Gastroesophageal sphincter (tissue), 4 donors: ENCODE measurements at regions not wholly inside any gene's neighbourhood (a gene's known extent, or its start where the extent isn't known, plus 50 kb on each side); places are given as distances from the start of the nearest gene placed in this dataset.

ENCODE experiments used
- ATAC-seq: fragments of 150-250 bp; one replicate; pipeline ENCODE4 v1.9.1; 2016; ENCODE audit warnings: mild to moderate bottlenecking, moderate library complexity
- H3K27ac ChIP-seq, 4 donors: fragments of 200-600 bp; sonication (generic) in 3 of 4; 1 replicate in 3 of 4; 2 replicates in 1 of 4; pipeline ENCODE4 v1.5.1; 2016 to 2019
- H3K27me3 ChIP-seq: fragments of 200-600 bp; sonication (generic); one replicate; pipeline ENCODE4 v1.5.1; 2019
- H3K36me3 ChIP-seq, 2 donors: fragments of 200-600 bp; sonication (generic); one replicate each; pipeline ENCODE4 v1.5.1; 2019; ENCODE audit warnings: control low read depth in 1 of 2
- H3K4me1 ChIP-seq, 3 donors: fragments of 200-600 bp; sonication (generic); 1 replicate in 2 of 3; 2 replicates in 1 of 3; pipeline ENCODE4 v1.5.1; 2016 to 2019; ENCODE audit warnings: control low read depth in 2 of 3
- H3K4me3 ChIP-seq, 2 donors: fragments of 200-600 bp; sonication (generic); one replicate each; pipeline ENCODE4 v1.5.1; 2019; ENCODE audit warnings: mild to moderate bottlenecking in 1 of 2, moderate library complexity in 1 of 2
- H3K9me3 ChIP-seq, 3 donors: fragments of 200-600 bp; sonication (generic); one replicate each; pipeline ENCODE4 v1.5.1; 2017 to 2019; ENCODE audit warnings: control low read depth in 2 of 3
- EP300 ChIP-seq: sonication (generic); formaldehyde crosslinking; IDR thresholded peaks from one replicate; pipeline ENCODE4 v1.6.1; 2017; ENCODE audit warnings: antibody characterized with exemption, mild to moderate bottlenecking
- POLR2A ChIP-seq, 2 donors: fragments of 450-650 bp; IDR thresholded peaks; one replicate each; pipeline ENCODE4 v1.6.1; 2017; ENCODE audit warnings: antibody characterized with exemption in 2 of 2, mild to moderate bottlenecking in 2 of 2, moderate library complexity in 1 of 2
- POLR2AphosphoS5 ChIP-seq: sonication (generic); formaldehyde crosslinking; IDR thresholded peaks from one replicate; pipeline ENCODE4 v1.6.1; 2017; ENCODE audit warnings: antibody characterized with exemption
- WGBS, 2 donors: methylation state at CpG; one replicate each; pipeline ENCODE4 v1.1.5; 2018; ENCODE audit warnings: low coverage in 1 of 2; 5-methylcytosine and 5-hydroxymethylcytosine counted together
- TF ChIP-seq, protein P1 (sequence below), 4 experiments: fragments of 200-600 bp in 2 of 4; fragments of 450-650 bp in 2 of 4; sonication (generic) in 1 of 4; IDR thresholded peaks; one replicate each; pipeline ENCODE4 v1.5.1; 2017 to 2019; ENCODE audit warnings: antibody characterized with exemption in 4 of 4, mild to moderate bottlenecking in 2 of 4, moderate library complexity in 2 of 4

DNA sequence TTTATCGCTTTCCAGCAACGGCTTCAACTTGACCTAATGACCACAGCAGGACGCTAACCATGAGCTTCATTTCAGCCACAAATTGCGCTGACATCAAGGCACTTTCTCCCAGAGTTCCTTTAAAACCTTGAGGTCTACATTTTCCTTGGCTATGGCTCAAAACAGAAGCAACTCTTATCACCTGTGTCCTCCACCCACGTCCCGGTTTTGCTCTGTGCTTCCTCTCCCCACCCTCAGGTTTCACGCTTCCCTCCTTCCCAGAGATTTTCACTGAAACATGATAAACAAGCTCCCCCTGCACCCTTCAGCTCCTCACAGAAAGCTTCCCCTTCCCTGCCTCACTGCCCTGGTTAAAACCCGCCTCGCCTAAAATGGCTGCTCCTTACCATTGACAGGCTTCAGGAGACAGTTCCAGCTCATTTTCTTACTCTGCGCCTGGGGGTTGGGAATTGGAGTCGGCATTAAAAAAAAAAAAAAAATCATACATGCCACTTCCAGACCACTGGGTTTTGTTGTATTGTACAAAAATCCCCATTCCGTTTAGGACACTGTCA, 229.5 kb downstream of the UBE3D start:
- Histone ChIP-seq H3K4me3 (no peak overlapping the region), H3K27me3 (no peaks in the 10 kb centered on the region), H3K4me1 (no peaks in the 10 kb centered on the region), H3K36me3 (no peaks in the 10 kb centered on the region), H3K9me3 (no peaks in the 10 kb centered on the region), H3K27ac (no peak overlapping the region)
- TF ChIP-seq POLR2AphosphoS5 (no peak), EP300 (no peak), POLR2A (IDR thresholded peaks at IDR 0.05) (no peak)
- TF ChIP-seq, protein P1, sequence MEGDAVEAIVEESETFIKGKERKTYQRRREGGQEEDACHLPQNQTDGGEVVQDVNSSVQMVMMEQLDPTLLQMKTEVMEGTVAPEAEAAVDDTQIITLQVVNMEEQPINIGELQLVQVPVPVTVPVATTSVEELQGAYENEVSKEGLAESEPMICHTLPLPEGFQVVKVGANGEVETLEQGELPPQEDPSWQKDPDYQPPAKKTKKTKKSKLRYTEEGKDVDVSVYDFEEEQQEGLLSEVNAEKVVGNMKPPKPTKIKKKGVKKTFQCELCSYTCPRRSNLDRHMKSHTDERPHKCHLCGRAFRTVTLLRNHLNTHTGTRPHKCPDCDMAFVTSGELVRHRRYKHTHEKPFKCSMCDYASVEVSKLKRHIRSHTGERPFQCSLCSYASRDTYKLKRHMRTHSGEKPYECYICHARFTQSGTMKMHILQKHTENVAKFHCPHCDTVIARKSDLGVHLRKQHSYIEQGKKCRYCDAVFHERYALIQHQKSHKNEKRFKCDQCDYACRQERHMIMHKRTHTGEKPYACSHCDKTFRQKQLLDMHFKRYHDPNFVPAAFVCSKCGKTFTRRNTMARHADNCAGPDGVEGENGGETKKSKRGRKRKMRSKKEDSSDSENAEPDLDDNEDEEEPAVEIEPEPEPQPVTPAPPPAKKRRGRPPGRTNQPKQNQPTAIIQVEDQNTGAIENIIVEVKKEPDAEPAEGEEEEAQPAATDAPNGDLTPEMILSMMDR (IDR thresholded peaks at IDR 0.05): no peak
- 59 to 83% methylated on average over 9 to 11 of the region's 12 CpGs for WGBS, 2 donors
- ATAC-seq: no peak

DNA sequence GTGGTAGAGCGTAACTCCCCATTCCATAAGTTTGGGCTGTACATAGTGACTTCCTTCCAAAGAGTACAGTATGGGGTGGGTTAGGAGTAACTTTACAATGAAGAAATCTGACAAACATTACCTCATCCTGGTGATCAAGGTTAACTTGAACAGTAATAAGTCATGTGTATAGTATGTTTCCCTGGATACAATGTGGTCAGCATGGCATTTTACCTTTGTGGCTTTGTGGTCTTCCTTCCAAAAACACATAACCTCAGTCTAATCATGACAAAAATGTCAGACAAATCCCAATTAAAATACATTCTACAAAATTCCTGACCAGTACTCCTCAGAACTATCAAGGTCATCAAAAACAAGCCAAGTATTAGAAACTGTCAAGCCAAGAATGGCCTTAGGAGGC, 225.1 kb downstream of the UBE3D start:
- no peaks in the 10 kb centered on the region for H3K27me3 ChIP-seq
- H3K9me3 ChIP-seq: no peaks in the 10 kb centered on the region
- H3K4me3 ChIP-seq: no peak overlapping the region
- ATAC-seq: no peak
- H3K36me3 ChIP-seq: no peaks in the 10 kb centered on the region
- 92 to 100% methylated on average over 1 of the region's 1 CpG for WGBS, 2 donors
- no peak overlapping the region for H3K27ac ChIP-seq
- H3K4me1 ChIP-seq: no peaks in the 10 kb centered on the region
- TF ChIP-seq POLR2A (IDR thresholded peaks at IDR 0.05) (no peak), POLR2AphosphoS5 (no peak), EP300 (no peak)
- TF ChIP-seq, protein P1 (IDR thresholded peaks at IDR 0.05): no peak

DNA sequence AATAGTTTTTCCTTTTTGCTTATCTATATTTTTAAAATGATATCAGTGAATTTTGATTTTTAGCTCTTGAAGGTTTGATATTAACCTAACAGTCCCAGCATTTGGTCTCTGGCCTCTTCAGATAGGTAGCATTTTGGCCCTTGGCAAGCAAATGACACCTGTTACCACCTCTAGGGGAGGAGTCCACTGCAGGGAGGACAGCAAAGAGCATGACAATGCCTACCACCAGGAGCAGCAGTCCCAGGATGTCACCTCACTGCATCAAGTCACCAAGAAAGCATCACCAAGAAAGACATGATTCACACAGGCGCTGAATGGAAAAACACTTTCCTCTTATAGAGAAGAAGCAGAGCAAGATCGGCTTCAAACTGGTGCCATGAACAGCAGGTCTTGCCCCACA, 224.3 kb downstream of the UBE3D start:
- Histone ChIP-seq H3K27ac (no peak overlapping the region), H3K27me3 (no peaks in the 10 kb centered on the region), H3K4me1 (no peaks in the 10 kb centered on the region), H3K4me3 (no peak overlapping the region), H3K36me3 (no peaks in the 10 kb centered on the region), H3K9me3 (no peaks in the 10 kb centered on the region)
- 90% methylated on average over 2 of the region's 2 CpGs; no CpG with 5 or more reads in 1 of the 2 donors for WGBS, 2 donors
- ATAC-seq: no peak
- no peak for TF ChIP-seq EP300
- no peak for TF ChIP-seq POLR2A (IDR thresholded peaks at IDR 0.05)
- TF ChIP-seq POLR2AphosphoS5: no peak
- TF ChIP-seq, protein P1 (IDR thresholded peaks at IDR 0.05): no peak
